Fibroblast of villous mesenchyme (primary cell): ENCODE measurements at regions not wholly inside any gene's neighbourhood (a gene's known extent, or its start where the extent isn't known, plus 50 kb on each side); places are given as distances from the start of the nearest gene placed in this dataset.

Experiments used
- DNase-seq: peaks from one replicate; pipeline ENCODE4 v3.0.0-alpha.2; 2010; ENCODE audit warnings: low read depth
- H3K4me3 ChIP-seq: 2 replicates; pipeline ENCODE4 v1.5.1; 2011; ENCODE audit warnings: low read depth, mild to moderate bottlenecking, low read length
- CTCF ChIP-seq: IDR thresholded peaks from 2 replicates; pipeline ENCODE4 v1.5.1; 2012; ENCODE audit warnings: low read depth, mild to moderate bottlenecking, low read length; ENCODE audit not compliant: insufficient read depth

GRCh38 chr4:96039803-96040436 is 200.0 kb downstream of the PDHA2 start:
- H3K4me3 ChIP-seq: no peak overlapping the region
- TF ChIP-seq CTCF: no peak
- DNase-seq: no peak

- no peak overlapping the region for H3K4me3 ChIP-seq
- no peak for TF ChIP-seq CTCF
- no peak for DNase-seq
Observed at GRCh38 chr4:96044971-96045370, 205.1 kb downstream of the PDHA2 start.

GRCh38 chr4:96052827-96053226 is 212.9 kb downstream of the PDHA2 start:
- H3K4me3 ChIP-seq: no peak overlapping the region
- DNase-seq: no peak
- TF ChIP-seq CTCF: no peak

GRCh38 chr4:96056346-96056934 is 216.5 kb downstream of the PDHA2 start:
- no peak for DNase-seq
- TF ChIP-seq CTCF: no peak
- no peak overlapping the region for H3K4me3 ChIP-seq

GRCh38 chr4:96063639-96064038 is 223.7 kb downstream of the PDHA2 start:
- TF ChIP-seq CTCF: no peak
- no peak for DNase-seq
- no peak overlapping the region for H3K4me3 ChIP-seq

- no peak for DNase-seq
- H3K4me3 ChIP-seq: no peak overlapping the region
- no peak for TF ChIP-seq CTCF
Observed at GRCh38 chr4:96073461-96073860, 233.6 kb downstream of the PDHA2 start.
